ENCODE measurements at regions not wholly inside any gene's neighbourhood (a gene's known extent, or its start where the extent isn't known, plus 50 kb on each side); places are given as distances from the start of the nearest gene placed in this dataset.

- TF ChIP-seq CTCF (conservative IDR thresholded peaks at IDR 0.05; ENCODE audit: low read length) = no peak
- TF ChIP-seq EZH2phosphoT487 (IDR thresholded peaks at IDR 0.05; ENCODE audit: borderline replicate concordance) = no peak
Observed at GRCh38 chr16:51716195-51716594, 565.1 kb upstream of the SALL1 start.
